Stimulated activated CD4-positive, alpha-beta T cell treated with anti-CD3 and anti-CD28 coated beads, Interleukin-12 subunit alpha, Interleukin-12 subunit beta, amount 100 ng/mL, for 24 hours (primary cell): ENCODE measurements at regions not wholly inside any gene's neighbourhood (a gene's known extent, or its start where the extent isn't known, plus 50 kb on each side); places are given as distances from the start of the nearest gene placed in this dataset.

Experiments
- DNase-seq, 2 experiments: peaks; one replicate each; pipeline ENCODE4 v3.0.0-alpha.2; 2020; ENCODE audit warnings: low read depth in 2 of 2

DNA sequence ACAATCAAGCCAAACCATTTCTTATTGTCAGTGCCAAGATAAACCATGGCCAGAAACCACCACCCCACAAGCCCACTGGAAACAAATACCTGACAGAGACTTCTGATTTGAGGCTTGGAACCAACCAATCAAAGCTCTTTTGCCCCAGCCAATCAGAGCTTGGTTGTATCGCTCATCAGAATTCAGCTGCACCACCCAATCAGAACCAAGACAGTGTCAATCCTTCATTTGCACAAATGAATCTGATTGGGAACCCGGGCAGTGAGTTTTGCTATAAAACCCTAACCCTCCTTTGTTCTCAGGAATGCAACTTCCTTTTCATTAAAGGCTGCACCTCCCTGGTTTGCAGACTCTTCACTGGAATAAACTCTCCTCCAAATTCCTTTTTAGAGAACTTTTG lies 87.4 kb downstream of the ELAPOR2 start:
- no peak for DNase-seq

- DNase-seq: no peak
Measured at GRCh38 chr7:86970986-86971385, 88.5 kb downstream of the ELAPOR2 start.

DNA sequence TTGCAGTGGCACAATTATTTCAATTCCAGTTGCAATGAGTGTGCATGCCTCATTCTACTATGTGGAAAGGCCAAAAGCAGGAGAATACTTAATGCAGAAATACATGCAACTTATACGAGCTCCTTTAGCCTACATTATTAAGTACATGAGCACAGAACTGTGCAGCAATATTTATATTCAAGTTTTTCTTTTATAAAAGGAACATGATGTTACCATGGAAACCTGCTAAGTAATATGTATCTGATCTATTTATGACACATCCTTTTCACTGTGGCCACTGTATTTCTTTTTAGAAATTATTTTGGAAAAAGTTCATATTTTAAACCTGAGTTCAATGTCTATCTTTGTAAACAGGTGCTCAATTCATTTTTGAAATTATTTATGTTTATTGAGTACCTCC lies 88.9 kb downstream of the ELAPOR2 start:
- DNase-seq: no peak

GRCh38 chr7:86969865-86970264 lies 89.6 kb downstream of the ELAPOR2 start:
- no peak for DNase-seq

DNA sequence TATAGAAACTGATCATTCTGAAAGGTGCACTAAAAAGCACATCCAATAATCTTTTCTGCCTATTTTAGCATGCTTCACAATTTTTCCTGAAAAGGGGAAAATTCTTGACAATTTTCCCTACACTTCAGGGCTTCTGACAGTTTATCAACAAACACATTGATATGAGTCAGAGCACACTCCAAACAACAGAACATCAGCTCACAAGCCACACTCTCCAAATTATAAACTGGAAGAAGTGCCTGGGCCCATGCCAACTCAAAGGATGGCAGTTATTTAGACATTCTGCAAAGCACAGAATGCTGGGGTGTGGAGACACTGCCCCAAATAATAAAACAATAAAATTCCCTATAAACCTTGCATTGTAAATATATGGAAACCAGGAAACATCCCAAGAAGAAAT lies 90.8 kb downstream of the ELAPOR2 start:
- DNase-seq: no peak

- DNase-seq: no peak
Measured at GRCh38 chr7:86966916-86967315, 92.5 kb downstream of the ELAPOR2 start.

DNA sequence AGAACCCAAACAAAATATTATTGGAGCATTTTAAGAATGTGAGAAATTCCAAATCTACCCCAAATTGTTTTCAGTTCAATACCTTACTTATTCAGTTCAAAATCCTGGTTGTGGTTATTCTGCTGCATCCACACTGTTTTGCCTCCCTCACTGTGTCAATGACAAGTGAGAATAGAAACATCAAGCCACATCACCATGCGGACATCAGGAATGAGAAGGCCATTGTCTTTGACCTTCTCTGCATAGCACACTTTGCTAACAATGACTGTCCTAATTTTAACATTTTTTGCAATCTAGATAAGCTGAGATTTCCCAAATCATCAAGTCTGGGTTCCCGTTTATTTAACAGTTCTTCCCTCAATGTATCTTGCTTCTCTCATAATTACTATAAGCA lies 93.7 kb downstream of the ELAPOR2 start:
- DNase-seq: no peak

GRCh38 chr7:86964973-86965726 lies 94.3 kb downstream of the ELAPOR2 start:
- no peak for DNase-seq

- DNase-seq: no peak
Measured at GRCh38 chr7:86963599-86964230, 95.7 kb downstream of the ELAPOR2 start.

GRCh38 chr7:86962623-86963022 lies 96.8 kb downstream of the ELAPOR2 start:
- no peak for DNase-seq

GRCh38 chr7:86961686-86962085 lies 97.8 kb downstream of the ELAPOR2 start:
- no peak for DNase-seq

DNA sequence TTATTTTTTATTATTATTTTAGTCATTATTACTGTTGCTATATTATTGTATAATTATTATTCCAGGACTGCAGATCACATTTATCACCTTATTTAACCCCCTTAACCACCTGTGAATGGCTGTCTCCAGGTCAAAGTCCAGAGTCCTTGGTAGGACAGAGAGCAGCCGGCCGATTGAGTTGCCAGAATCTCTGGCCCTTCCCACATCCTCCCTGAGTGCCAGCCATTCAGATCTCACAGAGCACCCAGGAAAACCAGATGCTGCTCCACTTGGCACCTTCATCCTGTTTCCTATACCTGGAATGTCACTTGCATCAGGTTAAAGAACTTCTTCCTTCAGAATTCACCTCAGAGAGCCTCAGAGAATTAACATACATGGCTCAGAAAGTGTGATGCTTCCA lies 101.1 kb downstream of the ELAPOR2 start:
- no peak for DNase-seq

DNA sequence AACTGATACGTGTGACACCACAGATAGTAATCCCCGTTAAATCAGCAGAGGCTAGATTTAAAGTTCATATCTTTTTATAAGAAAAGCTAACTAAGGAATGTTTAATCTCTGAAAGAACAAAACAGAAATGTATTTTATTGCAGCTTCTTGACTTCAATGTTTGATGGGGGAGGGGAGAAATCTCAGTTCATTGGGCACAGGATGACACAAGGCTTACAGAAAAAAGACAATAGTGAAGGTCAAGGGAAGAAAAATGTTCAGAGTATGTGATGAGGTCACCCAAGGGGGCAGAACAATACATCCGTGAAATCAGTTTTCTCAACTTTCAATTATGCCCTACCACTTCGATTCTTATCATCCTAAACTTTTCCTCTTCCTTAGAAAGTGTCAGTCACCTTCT lies 102.9 kb downstream of the ELAPOR2 start:
- DNase-seq: no peak

DNA sequence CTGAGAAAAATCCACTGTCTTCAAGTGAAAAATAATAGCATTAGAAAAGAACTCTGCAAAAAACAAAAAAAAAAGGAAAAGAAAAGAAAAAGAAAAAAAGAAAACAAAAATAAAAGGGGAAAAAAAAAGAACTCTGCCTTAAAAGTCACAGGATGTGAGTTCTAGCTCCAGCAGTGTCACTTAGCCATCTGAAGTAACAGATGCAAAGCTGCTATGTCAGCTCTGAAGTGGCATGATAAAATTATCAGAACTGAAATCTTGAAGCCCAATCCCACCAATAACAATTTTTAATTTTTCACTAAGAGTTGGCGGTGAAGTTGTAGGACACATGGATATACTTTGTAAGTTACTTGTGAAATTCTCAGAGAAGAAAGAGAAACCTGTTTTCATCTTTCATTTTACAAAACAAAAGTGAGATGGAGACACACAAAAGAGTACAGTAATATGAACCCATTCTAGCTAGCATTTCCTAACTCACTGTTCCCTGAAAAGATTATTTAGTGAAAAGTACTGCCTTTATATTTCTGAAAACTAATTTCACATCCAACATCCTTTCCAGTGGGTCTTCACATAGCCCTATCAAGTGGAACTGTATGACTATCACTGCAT lies 103.5 kb downstream of the ELAPOR2 start:
- no peak for DNase-seq

DNA sequence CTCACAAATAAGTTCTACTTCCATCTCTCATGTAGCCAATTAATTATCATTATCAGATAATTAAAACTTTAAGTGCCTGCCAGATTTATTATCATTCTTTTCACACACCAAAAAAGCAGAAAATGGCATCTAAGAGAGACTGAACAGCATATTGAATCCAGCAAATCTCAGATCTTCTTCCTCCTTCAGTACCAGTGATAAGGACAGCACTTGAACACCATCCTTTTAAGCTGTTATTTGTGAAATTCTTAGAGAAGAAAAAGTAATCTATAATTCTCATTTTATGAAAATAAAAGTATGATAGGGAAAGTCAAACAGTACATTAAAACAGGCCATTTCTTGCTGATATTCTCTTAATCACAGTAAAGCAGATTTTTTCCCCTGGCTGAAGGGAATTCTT lies 104.5 kb downstream of the ELAPOR2 start:
- no peak for DNase-seq

DNA sequence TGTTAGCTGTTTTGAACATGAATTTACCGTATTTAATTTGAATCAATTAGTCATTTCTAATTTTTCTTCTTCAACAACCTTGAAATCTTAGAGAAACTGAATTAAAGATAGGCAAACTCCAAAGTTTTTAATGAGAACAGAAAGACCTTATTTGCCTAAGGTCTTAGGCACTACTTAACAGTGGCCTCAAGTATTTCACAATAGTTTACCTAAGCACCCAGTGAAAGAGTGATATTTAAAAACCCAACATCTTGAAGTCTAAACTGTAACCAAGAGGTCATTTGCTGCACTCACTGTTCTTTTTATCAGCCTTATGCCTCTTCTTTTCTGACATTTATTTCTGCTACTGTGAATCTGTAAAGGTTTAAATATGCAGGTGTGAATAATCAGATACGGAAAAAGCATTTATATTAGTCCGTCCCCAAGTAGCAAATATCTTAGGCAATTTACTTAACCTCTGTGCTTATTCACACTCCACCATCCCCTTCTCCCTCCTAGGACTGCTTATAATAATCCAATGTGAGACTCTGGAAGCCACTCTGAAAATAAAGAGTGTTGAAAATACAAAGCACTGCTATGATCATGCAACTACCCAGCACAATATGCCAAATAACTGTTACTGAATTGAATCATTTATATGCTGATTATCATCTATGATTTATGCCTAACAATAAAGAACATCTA lies 105.7 kb downstream of the ELAPOR2 start:
- DNase-seq: no peak

DNA sequence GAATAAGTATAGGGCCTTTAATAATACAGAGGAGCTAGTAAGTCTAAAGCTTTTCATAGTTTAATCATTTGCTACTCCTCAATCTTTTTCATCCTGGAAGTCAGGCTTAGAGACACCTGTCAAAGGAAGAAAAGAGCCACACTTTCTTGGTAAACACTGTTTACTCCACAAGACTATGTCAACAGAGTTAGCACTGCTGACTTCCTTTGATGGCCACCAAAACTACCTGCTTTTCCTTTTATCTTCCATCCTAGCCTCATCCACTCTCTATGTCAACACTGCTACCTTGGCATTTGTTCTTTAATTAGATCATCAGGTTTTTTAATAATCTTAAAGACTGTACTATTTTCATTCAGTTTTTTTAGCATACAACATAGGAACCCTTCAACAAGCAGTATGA lies 106.2 kb downstream of the ELAPOR2 start:
- no peak for DNase-seq

- DNase-seq: no peak
Measured at GRCh38 chr7:86951895-86952294, 107.6 kb downstream of the ELAPOR2 start.

DNA sequence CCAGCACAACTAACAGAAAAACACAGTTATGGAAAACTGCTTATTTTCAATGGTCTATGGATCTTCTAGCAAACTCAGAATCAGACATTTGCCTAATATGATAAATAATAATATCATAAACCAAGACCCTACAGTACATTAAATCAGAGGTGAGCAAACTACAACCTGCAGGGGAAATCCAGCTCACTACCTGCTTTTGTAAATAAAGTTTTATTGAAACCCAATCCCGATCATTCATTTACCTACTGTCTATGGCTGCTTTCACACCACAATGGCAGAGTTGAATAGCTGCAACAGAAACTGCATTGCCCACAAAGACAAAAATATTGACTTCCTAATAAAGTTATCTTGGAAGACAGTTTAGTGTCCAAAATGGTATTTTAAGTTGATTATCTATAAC lies 108.5 kb downstream of the ELAPOR2 start:
- DNase-seq: no peak

DNA sequence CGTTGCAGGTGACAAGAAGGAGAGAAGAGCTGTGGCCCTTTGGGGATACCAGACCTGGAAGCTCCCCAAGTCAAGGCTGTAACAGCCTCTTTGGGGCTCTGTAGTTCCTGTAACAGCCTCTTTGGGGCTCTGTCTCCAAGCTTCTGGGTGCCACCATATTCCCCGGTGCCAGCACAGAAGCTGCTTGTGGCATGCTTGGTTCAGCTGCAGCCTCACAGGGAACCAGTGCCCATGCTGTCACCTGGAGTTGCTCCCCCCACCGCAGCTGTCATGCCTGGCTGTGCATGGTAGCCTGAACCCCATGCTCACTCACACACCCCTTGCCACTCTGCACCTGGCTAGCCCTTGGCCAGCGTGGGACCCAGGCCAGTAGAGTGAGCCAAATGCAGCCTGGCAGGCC lies 109.1 kb downstream of the ELAPOR2 start:
- DNase-seq: no peak

DNA sequence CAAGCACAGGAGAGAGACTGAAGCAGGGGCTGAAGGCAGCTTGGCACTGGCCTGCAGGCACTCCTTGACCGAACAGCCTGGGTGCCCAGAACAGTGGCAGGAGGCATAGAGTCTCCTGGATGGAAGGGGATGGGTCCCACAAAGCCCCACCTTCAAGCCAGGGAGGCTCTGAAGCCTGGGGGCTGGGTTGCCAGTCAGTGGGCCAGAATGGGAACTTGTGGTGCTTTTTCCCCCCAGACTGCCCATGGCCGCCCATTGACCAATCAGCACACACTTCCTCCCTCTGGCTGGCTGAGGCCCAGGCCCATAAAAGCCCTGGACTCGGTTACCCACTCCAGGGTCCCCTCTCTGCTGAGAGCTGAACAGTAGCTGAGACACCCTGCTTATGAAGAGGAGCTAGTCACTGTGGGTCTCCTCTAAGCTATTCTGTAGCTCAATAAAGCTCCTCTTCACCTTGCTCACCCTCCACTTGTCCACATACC lies 109.6 kb downstream of the ELAPOR2 start:
- DNase-seq: no peak

DNA sequence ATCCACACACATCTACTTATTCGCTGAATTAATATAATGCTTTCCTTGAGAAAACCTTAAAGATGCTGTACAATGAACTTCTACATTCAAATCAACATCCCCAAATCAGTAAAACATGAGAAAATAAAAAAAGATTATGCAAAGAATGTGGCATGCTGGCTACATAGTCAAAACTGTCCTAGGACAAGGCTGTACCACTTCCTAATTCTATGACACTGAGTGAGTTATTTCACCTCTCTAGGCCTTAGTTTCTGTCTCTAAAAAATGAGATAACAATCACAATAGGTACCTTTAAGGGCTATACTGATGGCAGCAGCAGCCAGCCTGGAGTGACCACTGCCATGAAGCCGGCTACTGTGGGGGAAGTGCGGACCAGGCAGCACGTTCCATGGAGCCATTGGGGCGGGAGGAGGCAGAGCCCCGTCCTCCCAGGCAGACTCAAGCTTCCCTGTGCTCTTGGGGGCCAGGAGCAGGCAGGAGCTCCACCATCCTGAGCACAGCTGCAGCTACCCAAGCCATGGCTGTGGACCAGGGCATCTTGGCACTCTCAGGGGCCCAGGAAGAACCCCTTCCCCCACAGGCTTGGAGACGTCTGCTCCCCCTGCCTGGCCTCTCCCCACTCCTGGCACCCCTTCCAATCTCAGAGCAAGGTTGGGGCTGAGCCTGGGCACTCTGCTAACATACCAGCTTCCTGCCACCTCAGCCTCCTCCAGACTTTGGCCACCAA lies 110.2 kb downstream of the ELAPOR2 start:
- DNase-seq: no peak
